ENCODE measurements at regions not wholly inside any gene's neighbourhood (a gene's known extent, or its start where the extent isn't known, plus 50 kb on each side); places are given as distances from the start of the nearest gene placed in this dataset.

GRCh38 chr6:164034602-164035140 is 620.2 kb downstream of the QKI start:
- DNase-seq (ENCODE audit: extremely low spot score, unreplicated experiment), result no peak
- no peak overlapping the region for H3K27ac Mint-ChIP-seq (ENCODE audit: unreplicated experiment)
- H3K4me1 Mint-ChIP-seq (ENCODE audit: unreplicated experiment), result no peaks in the 10 kb centered on the region
- no peak for TF ChIP-seq CTCF (IDR thresholded peaks at IDR 0.05)
- H3K36me3 Mint-ChIP-seq (ENCODE audit: unreplicated experiment), result no peaks in the 10 kb centered on the region
- no peaks in the 10 kb centered on the region for H3K27me3 Mint-ChIP-seq (ENCODE audit: unreplicated experiment)
- H3K4me3 Mint-ChIP-seq (ENCODE audit: unreplicated experiment), result no peak overlapping the region
- peaks cover 6% of the 10 kb centered on the region for H3K9me3 Mint-ChIP-seq (ENCODE audit: unreplicated experiment)

GRCh38 chr6:164025180-164025579 is 610.7 kb downstream of the QKI start:
- no peak for DNase-seq (ENCODE audit: extremely low spot score, unreplicated experiment)
- Mint-ChIP-seq H3K4me1 (ENCODE audit: unreplicated experiment) (no peaks in the 10 kb centered on the region), H3K9me3 (ENCODE audit: unreplicated experiment) (no peaks in the 10 kb centered on the region), H3K36me3 (ENCODE audit: unreplicated experiment) (no peaks in the 10 kb centered on the region), H3K27me3 (ENCODE audit: unreplicated experiment) (no peaks in the 10 kb centered on the region), H3K4me3 (ENCODE audit: unreplicated experiment) (no peak overlapping the region), H3K27ac (ENCODE audit: unreplicated experiment) (no peak overlapping the region)
- no peak for TF ChIP-seq CTCF (IDR thresholded peaks at IDR 0.05)

- Mint-ChIP-seq H3K27me3 (ENCODE audit: unreplicated experiment) (no peaks in the 10 kb centered on the region), H3K36me3 (ENCODE audit: unreplicated experiment) (no peaks in the 10 kb centered on the region), H3K4me3 (ENCODE audit: unreplicated experiment) (no peak overlapping the region), H3K9me3 (ENCODE audit: unreplicated experiment) (no peaks in the 10 kb centered on the region), H3K27ac (ENCODE audit: unreplicated experiment) (no peak overlapping the region), H3K4me1 (ENCODE audit: unreplicated experiment) (no peaks in the 10 kb centered on the region)
- DNase-seq (ENCODE audit: extremely low spot score, unreplicated experiment), result no peak
- TF ChIP-seq CTCF (IDR thresholded peaks at IDR 0.05), result no peak
Observed at GRCh38 chr6:164023535-164023934, 609.0 kb downstream of the QKI start.

- no peaks in the 10 kb centered on the region for H3K27me3 Mint-ChIP-seq (ENCODE audit: unreplicated experiment)
- DNase-seq (ENCODE audit: extremely low spot score, unreplicated experiment), result no peak
Observed at GRCh38 chr6:164022632-164023031, 608.1 kb downstream of the QKI start.

More at GRCh38 chr6:164022632-164023031, 608.1 kb downstream of the QKI start:
- TF ChIP-seq CTCF (IDR thresholded peaks at IDR 0.05), result no peak
- H3K4me1 Mint-ChIP-seq (ENCODE audit: unreplicated experiment), result no peaks in the 10 kb centered on the region
- peaks cover 1% of the 10 kb centered on the region for H3K9me3 Mint-ChIP-seq (ENCODE audit: unreplicated experiment)
- no peaks in the 10 kb centered on the region for H3K36me3 Mint-ChIP-seq (ENCODE audit: unreplicated experiment)
- no peak overlapping the region for H3K4me3 Mint-ChIP-seq (ENCODE audit: unreplicated experiment)
- H3K27ac Mint-ChIP-seq (ENCODE audit: unreplicated experiment), result no peak overlapping the region
